Peyer's patch (tissue), 4 donors: ENCODE measurements at regions not wholly inside any gene's neighbourhood (a gene's known extent, or its start where the extent isn't known, plus 50 kb on each side); places are given as distances from the start of the nearest gene placed in this dataset.

ENCODE experiments used
- DNase-seq, 3 donors: peaks; one replicate each; pipeline ENCODE4 v3.0.0-alpha.2; 2017 to 2019
- H3K27ac ChIP-seq, 4 donors: fragments of 200-600 bp; sonication (generic); one replicate each; pipeline ENCODE4 v1.5.1; 2016 to 2019
- H3K27me3 ChIP-seq, 2 donors: fragments of 200-600 bp; sonication (generic); one replicate each; pipeline ENCODE4 v1.5.1; 2019
- H3K36me3 ChIP-seq, 3 donors: fragments of 200-600 bp; sonication (generic); one replicate each; pipeline ENCODE4 v1.5.1; 2016 to 2019
- H3K4me1 ChIP-seq, 4 donors: fragments of 200-600 bp; sonication (generic); one replicate each; pipeline ENCODE4 v1.5.1; 2016 to 2019
- H3K4me3 ChIP-seq, 4 donors: fragments of 200-600 bp; sonication (generic); 1 replicate in 3 of 4; 2 replicates in 1 of 4; pipeline ENCODE4 v1.5.1; 2016 to 2019; ENCODE audit warnings: mild to moderate bottlenecking in 1 of 4
- H3K9me3 ChIP-seq, 4 donors: fragments of 200-600 bp; sonication (generic); one replicate each; pipeline ENCODE4 v1.5.1; 2016 to 2019; ENCODE audit warnings: mild to moderate bottlenecking in 1 of 4
- POLR2A ChIP-seq, 2 donors: fragments of 450-650 bp; IDR thresholded peaks; one replicate each; pipeline ENCODE4 v1.5.1; 2017; ENCODE audit warnings: antibody characterized with exemption in 2 of 2, mild to moderate bottlenecking in 2 of 2, moderate library complexity in 2 of 2
- TF ChIP-seq, protein P1 (sequence below), 6 experiments: fragments of 450-650 bp in 4 of 6; fragments of 200-600 bp in 2 of 6; sonication (generic) in 1 of 6; IDR thresholded peaks; one replicate each; pipeline ENCODE4 v1.5.1; 2017 to 2019; ENCODE audit warnings: antibody characterized with exemption in 6 of 6, mild to moderate bottlenecking in 3 of 6, moderate library complexity in 1 of 6

DNA sequence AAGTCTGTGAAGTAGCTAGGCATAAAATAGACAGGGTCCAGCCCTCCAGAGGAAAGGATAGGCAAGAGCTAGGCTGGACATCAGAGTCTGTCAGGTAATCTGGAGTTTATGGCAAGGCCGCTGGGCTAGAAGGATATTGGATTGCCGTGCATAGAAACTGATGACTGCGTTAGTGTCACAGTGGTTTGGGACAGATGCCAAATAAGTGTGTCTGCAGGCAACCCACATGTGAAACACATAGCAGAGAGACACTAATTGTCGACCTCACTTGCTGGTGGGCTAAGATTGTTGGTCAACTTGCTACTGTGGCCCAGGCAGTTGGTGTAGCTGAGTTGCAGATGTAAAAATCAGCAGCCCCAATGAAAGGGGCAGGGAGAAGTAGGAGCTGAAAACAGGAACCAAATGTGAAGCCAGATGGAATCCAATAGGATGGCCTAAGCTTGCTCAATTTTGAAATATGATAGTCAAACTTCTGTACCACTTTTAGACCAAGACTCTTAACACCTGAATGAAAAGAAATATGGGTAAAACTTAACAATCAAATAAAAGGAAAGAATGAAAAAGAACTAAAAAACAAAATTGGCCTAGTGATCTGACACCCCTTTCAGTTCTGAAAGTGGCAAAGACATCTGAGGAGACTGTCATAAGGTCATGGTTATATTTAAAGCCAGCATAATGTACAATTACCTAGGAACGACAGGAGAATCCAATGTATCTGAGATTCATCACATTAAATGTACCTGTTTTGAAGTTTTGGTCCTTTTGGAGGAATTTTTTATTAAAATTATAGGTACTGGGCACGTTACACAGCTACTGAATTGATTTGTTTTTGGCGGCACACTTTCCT lies 243.3 kb upstream of the ACTBL2 start:
- H3K9me3 ChIP-seq = no peaks in the 10 kb centered on the region
- no peak overlapping the region for H3K4me3 ChIP-seq
- DNase-seq = no peak
- TF ChIP-seq POLR2A (IDR thresholded peaks at IDR 0.05) = no peak
- TF ChIP-seq, protein P1, sequence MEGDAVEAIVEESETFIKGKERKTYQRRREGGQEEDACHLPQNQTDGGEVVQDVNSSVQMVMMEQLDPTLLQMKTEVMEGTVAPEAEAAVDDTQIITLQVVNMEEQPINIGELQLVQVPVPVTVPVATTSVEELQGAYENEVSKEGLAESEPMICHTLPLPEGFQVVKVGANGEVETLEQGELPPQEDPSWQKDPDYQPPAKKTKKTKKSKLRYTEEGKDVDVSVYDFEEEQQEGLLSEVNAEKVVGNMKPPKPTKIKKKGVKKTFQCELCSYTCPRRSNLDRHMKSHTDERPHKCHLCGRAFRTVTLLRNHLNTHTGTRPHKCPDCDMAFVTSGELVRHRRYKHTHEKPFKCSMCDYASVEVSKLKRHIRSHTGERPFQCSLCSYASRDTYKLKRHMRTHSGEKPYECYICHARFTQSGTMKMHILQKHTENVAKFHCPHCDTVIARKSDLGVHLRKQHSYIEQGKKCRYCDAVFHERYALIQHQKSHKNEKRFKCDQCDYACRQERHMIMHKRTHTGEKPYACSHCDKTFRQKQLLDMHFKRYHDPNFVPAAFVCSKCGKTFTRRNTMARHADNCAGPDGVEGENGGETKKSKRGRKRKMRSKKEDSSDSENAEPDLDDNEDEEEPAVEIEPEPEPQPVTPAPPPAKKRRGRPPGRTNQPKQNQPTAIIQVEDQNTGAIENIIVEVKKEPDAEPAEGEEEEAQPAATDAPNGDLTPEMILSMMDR (IDR thresholded peaks at IDR 0.05) = no peak
- H3K36me3 ChIP-seq = no peaks in the 10 kb centered on the region
- no peaks in the 10 kb centered on the region for H3K4me1 ChIP-seq
- H3K27ac ChIP-seq = no peak overlapping the region
- no peaks in the 10 kb centered on the region for H3K27me3 ChIP-seq

DNA sequence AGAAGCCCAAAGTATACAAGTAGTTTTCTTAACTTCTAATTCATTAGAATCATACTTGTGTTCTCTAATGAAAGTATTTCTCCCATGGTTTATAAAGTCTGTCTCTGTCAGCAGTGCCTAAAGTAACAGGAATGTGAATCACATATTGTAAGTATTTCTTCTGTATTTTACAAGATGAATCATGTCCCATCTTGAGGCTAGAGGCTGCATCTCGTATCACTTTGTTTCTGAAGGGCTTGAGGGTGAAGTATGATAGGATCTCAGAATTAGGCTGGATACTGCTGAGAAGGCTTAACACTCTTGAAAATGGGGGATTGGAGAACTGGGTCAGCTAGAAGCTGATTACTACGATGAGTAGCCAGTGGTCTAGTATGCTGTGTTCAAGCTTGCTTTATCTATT lies 242.2 kb upstream of the ACTBL2 start:
- H3K9me3 ChIP-seq = no peaks in the 10 kb centered on the region

GRCh38 chr5:57721226-57721625 lies 238.6 kb upstream of the ACTBL2 start:
- Histone ChIP-seq H3K4me1 (no peaks in the 10 kb centered on the region), H3K9me3 (no peaks in the 10 kb centered on the region), H3K27ac (no peak overlapping the region), H3K27me3 (no peaks in the 10 kb centered on the region), H3K36me3 (no peaks in the 10 kb centered on the region), H3K4me3 (no peak overlapping the region)
- no peak for DNase-seq
- TF ChIP-seq, protein P1 (IDR thresholded peaks at IDR 0.05) = no peak

More for the DNA sequence above, 242.2 kb upstream of the ACTBL2 start:
- H3K27me3 ChIP-seq = no peaks in the 10 kb centered on the region
- H3K27ac ChIP-seq = no peak overlapping the region
- no peak overlapping the region for H3K4me3 ChIP-seq
- H3K36me3 ChIP-seq = no peaks in the 10 kb centered on the region
- H3K4me1 ChIP-seq = no peaks in the 10 kb centered on the region
- DNase-seq = no peak
- TF ChIP-seq POLR2A (IDR thresholded peaks at IDR 0.05) = no peak
- TF ChIP-seq, protein P1 (IDR thresholded peaks at IDR 0.05) = no peak

GRCh38 chr5:57720656-57721055 lies 238.0 kb upstream of the ACTBL2 start:
- TF ChIP-seq, protein P1 (IDR thresholded peaks at IDR 0.05) = no peak
- TF ChIP-seq POLR2A (IDR thresholded peaks at IDR 0.05) = no peak
- no peak for DNase-seq
- H3K36me3 ChIP-seq = no peaks in the 10 kb centered on the region
- H3K9me3 ChIP-seq = no peaks in the 10 kb centered on the region
- H3K4me3 ChIP-seq = no peak overlapping the region
- no peaks in the 10 kb centered on the region for H3K4me1 ChIP-seq
- no peak overlapping the region for H3K27ac ChIP-seq
- H3K27me3 ChIP-seq = no peaks in the 10 kb centered on the region

GRCh38 chr5:57719216-57719615 lies 236.6 kb upstream of the ACTBL2 start:
- Histone ChIP-seq H3K27ac (no peak overlapping the region), H3K36me3 (no peaks in the 10 kb centered on the region), H3K4me3 (no peak overlapping the region), H3K4me1 (no peaks in the 10 kb centered on the region), H3K9me3 (no peaks in the 10 kb centered on the region), H3K27me3 (no peaks in the 10 kb centered on the region)
- TF ChIP-seq POLR2A (IDR thresholded peaks at IDR 0.05) = no peak
- TF ChIP-seq, protein P1 (IDR thresholded peaks at IDR 0.05) = no peak
- no peak for DNase-seq
